ENCODE measurements at regions not wholly inside any gene's neighbourhood (a gene's known extent, or its start where the extent isn't known, plus 50 kb on each side); places are given as distances from the start of the nearest gene placed in this dataset.

- Histone ChIP-seq H3K9me3 (ENCODE audit: control insufficient read depth, low read length) (no peaks in the 10 kb centered on the region), H3K4me1 (ENCODE audit: control insufficient read depth in 1 of 2, insufficient read depth in 2 of 2, low read length in 2 of 2) (no peaks in the 10 kb centered on the region), H3K27me3 (ENCODE audit: control insufficient read depth in 1 of 2, insufficient read depth in 2 of 2, low read length in 1 of 2) (no peaks in the 10 kb centered on the region), H3K4me3 (ENCODE audit: low read length in 2 of 2) (no peak overlapping the region), H3K27ac (ENCODE audit: low read depth in 1 of 2, low read length in 2 of 2) (no peak overlapping the region), H3K36me3 (ENCODE audit: control insufficient read depth in 1 of 2, insufficient read depth in 2 of 2, low read length in 1 of 2) (no peaks in the 10 kb centered on the region)
- WGBS, 2 donors: 43 to 44% methylated on average over 4 of the region's 4 CpGs
- intact Hi-C loops (cut with DNase I): no loop called here
- ATAC-seq (ENCODE audit: low FRiP score) (no peak), DNase-seq (no peak)
Measured at GRCh38 chr17:45653616-45654015, 130.5 kb upstream of the CRHR1 start.

GRCh38 chr17:45656527-45657181 lies 127.5 kb upstream of the CRHR1 start:
- H3K4me3 ChIP-seq (ENCODE audit: low read length in 2 of 2): no peak overlapping the region
- 88 to 90% methylated on average over 11 of the region's 11 CpGs for WGBS, 2 donors
- no peaks in the 10 kb centered on the region for H3K36me3 ChIP-seq (ENCODE audit: control insufficient read depth in 1 of 2, insufficient read depth in 2 of 2, low read length in 1 of 2)
- no peak overlapping the region for H3K27ac ChIP-seq (ENCODE audit: low read depth in 1 of 2, low read length in 2 of 2)
- H3K4me1 ChIP-seq (ENCODE audit: control insufficient read depth in 1 of 2, insufficient read depth in 2 of 2, low read length in 2 of 2): no peaks in the 10 kb centered on the region
- ATAC-seq (ENCODE audit: low FRiP score) (no peak), DNase-seq (peak in 1 of 2 donors; percentile 47)
- intact Hi-C loops (cut with DNase I): loop anchor here in 1 of 2 donors (5.0 kb wide), 1 partner anchor 151 kb away; no protein-coding TSS in a partner anchor
- H3K27me3 ChIP-seq (ENCODE audit: control insufficient read depth in 1 of 2, insufficient read depth in 2 of 2, low read length in 1 of 2): no peaks in the 10 kb centered on the region
- H3K9me3 ChIP-seq (ENCODE audit: control insufficient read depth, low read length): no peaks in the 10 kb centered on the region

- peak in 1 of 2 donors; percentile 9 for DNase-seq
- Histone ChIP-seq H3K4me3 (ENCODE audit: low read length in 2 of 2) (no peak overlapping the region), H3K36me3 (ENCODE audit: control insufficient read depth in 1 of 2, insufficient read depth in 2 of 2, low read length in 1 of 2) (no peaks in the 10 kb centered on the region), H3K27me3 (ENCODE audit: control insufficient read depth in 1 of 2, insufficient read depth in 2 of 2, low read length in 1 of 2) (no peaks in the 10 kb centered on the region), H3K9me3 (ENCODE audit: control insufficient read depth, low read length) (peaks cover 2% of the 10 kb centered on the region), H3K27ac (ENCODE audit: low read depth in 1 of 2, low read length in 2 of 2) (no peak overlapping the region), H3K4me1 (ENCODE audit: control insufficient read depth in 1 of 2, insufficient read depth in 2 of 2, low read length in 2 of 2) (no peaks in the 10 kb centered on the region)
- ATAC-seq (ENCODE audit: low FRiP score): no peak
- intact Hi-C loops (cut with DNase I): no loop called here
- 17 to 26% methylated on average over 4 of the region's 4 CpGs for WGBS, 2 donors
Measured at GRCh38 chr17:45660474-45660873, 123.6 kb upstream of the CRHR1 start.

- intact Hi-C loops (cut with DNase I): no loop called here
- Histone ChIP-seq H3K36me3 (ENCODE audit: control insufficient read depth in 1 of 2, insufficient read depth in 2 of 2, low read length in 1 of 2) (no peaks in the 10 kb centered on the region), H3K4me3 (ENCODE audit: low read length in 2 of 2) (no peak overlapping the region), H3K27me3 (ENCODE audit: control insufficient read depth in 1 of 2, insufficient read depth in 2 of 2, low read length in 1 of 2) (no peaks in the 10 kb centered on the region), H3K9me3 (ENCODE audit: control insufficient read depth, low read length) (peaks cover 2% of the 10 kb centered on the region), H3K4me1 (ENCODE audit: control insufficient read depth in 1 of 2, insufficient read depth in 2 of 2, low read length in 2 of 2) (no peaks in the 10 kb centered on the region), H3K27ac (ENCODE audit: low read depth in 1 of 2, low read length in 2 of 2) (no peak overlapping the region)
- WGBS, 2 donors: 95 to 96% methylated on average over 2 of the region's 2 CpGs
- no peak for DNase-seq
- no peak for ATAC-seq (ENCODE audit: low FRiP score)
Measured at GRCh38 chr17:45662432-45662831, 121.7 kb upstream of the CRHR1 start.

GRCh38 chr17:45663772-45664171 lies 120.3 kb upstream of the CRHR1 start:
- ATAC-seq (ENCODE audit: low FRiP score) (no peak), DNase-seq (no peak)
- peaks cover 2% of the 10 kb centered on the region for H3K9me3 ChIP-seq (ENCODE audit: control insufficient read depth, low read length)
- intact Hi-C loops (cut with DNase I): no loop called here
- H3K4me3 ChIP-seq (ENCODE audit: low read length in 2 of 2): no peak overlapping the region
- no peaks in the 10 kb centered on the region for H3K4me1 ChIP-seq (ENCODE audit: control insufficient read depth in 1 of 2, insufficient read depth in 2 of 2, low read length in 2 of 2)
- no peaks in the 10 kb centered on the region for H3K27me3 ChIP-seq (ENCODE audit: control insufficient read depth in 1 of 2, insufficient read depth in 2 of 2, low read length in 1 of 2)
- no peaks in the 10 kb centered on the region for H3K36me3 ChIP-seq (ENCODE audit: control insufficient read depth in 1 of 2, insufficient read depth in 2 of 2, low read length in 1 of 2)
- 64 to 68% methylated on average over 1 of the region's 1 CpG for WGBS, 2 donors
- H3K27ac ChIP-seq (ENCODE audit: low read depth in 1 of 2, low read length in 2 of 2): no peak overlapping the region

- WGBS, 2 donors: 37 to 42% methylated on average over 6 of the region's 6 CpGs
- intact Hi-C loops (cut with DNase I): no loop called here
- ATAC-seq (ENCODE audit: low FRiP score): no peak
Measured at GRCh38 chr17:45664921-45665320, 119.2 kb upstream of the CRHR1 start.

GRCh38 chr17:45666046-45666600 lies 118.0 kb upstream of the CRHR1 start:
- intact Hi-C loops (cut with DNase I): no loop called here
- no peaks in the 10 kb centered on the region for H3K27me3 ChIP-seq (ENCODE audit: control insufficient read depth in 1 of 2, insufficient read depth in 2 of 2, low read length in 1 of 2)
- H3K36me3 ChIP-seq (ENCODE audit: control insufficient read depth in 1 of 2, insufficient read depth in 2 of 2, low read length in 1 of 2): no peaks in the 10 kb centered on the region
- H3K27ac ChIP-seq (ENCODE audit: low read depth in 1 of 2, low read length in 2 of 2): no peak overlapping the region
- DNase-seq (no peak), ATAC-seq (ENCODE audit: low FRiP score) (no peak)
- H3K9me3 ChIP-seq (ENCODE audit: control insufficient read depth, low read length): peaks cover 2% of the 10 kb centered on the region
- WGBS, 2 donors: 68 to 69% methylated on average over 3 of the region's 3 CpGs
- H3K4me3 ChIP-seq (ENCODE audit: low read length in 2 of 2): no peak overlapping the region
- H3K4me1 ChIP-seq (ENCODE audit: control insufficient read depth in 1 of 2, insufficient read depth in 2 of 2, low read length in 2 of 2): no peaks in the 10 kb centered on the region

More at GRCh38 chr17:45664921-45665320, 119.2 kb upstream of the CRHR1 start:
- peaks cover 2% of the 10 kb centered on the region for H3K9me3 ChIP-seq (ENCODE audit: control insufficient read depth, low read length)
- H3K4me1 ChIP-seq (ENCODE audit: control insufficient read depth in 1 of 2, insufficient read depth in 2 of 2, low read length in 2 of 2): no peaks in the 10 kb centered on the region
- H3K36me3 ChIP-seq (ENCODE audit: control insufficient read depth in 1 of 2, insufficient read depth in 2 of 2, low read length in 1 of 2): no peaks in the 10 kb centered on the region
- H3K27ac ChIP-seq (ENCODE audit: low read depth in 1 of 2, low read length in 2 of 2): no peak overlapping the region
- no peak for DNase-seq
- no peak overlapping the region for H3K4me3 ChIP-seq (ENCODE audit: low read length in 2 of 2)
- no peaks in the 10 kb centered on the region for H3K27me3 ChIP-seq (ENCODE audit: control insufficient read depth in 1 of 2, insufficient read depth in 2 of 2, low read length in 1 of 2)

GRCh38 chr17:45666641-45667040 lies 117.5 kb upstream of the CRHR1 start:
- WGBS, 2 donors: 64 to 69% methylated on average over 5 of the region's 5 CpGs

GRCh38 chr17:45667591-45668171 lies 116.4 kb upstream of the CRHR1 start:
- H3K27me3 ChIP-seq (ENCODE audit: control insufficient read depth in 1 of 2, insufficient read depth in 2 of 2, low read length in 1 of 2): no peaks in the 10 kb centered on the region
- H3K4me1 ChIP-seq (ENCODE audit: control insufficient read depth in 1 of 2, insufficient read depth in 2 of 2, low read length in 2 of 2): no peaks in the 10 kb centered on the region
- ATAC-seq (ENCODE audit: low FRiP score) (no peak), DNase-seq (no peak)
- 59 to 65% methylated on average over 6 of the region's 6 CpGs for WGBS, 2 donors
- no peaks in the 10 kb centered on the region for H3K36me3 ChIP-seq (ENCODE audit: control insufficient read depth in 1 of 2, insufficient read depth in 2 of 2, low read length in 1 of 2)
- H3K9me3 ChIP-seq (ENCODE audit: control insufficient read depth, low read length): no peaks in the 10 kb centered on the region
- H3K27ac ChIP-seq (ENCODE audit: low read depth in 1 of 2, low read length in 2 of 2): no peak overlapping the region
- intact Hi-C loops (cut with DNase I): no loop called here
- no peak overlapping the region for H3K4me3 ChIP-seq (ENCODE audit: low read length in 2 of 2)

More at GRCh38 chr17:45666641-45667040, 117.5 kb upstream of the CRHR1 start:
- no peak for ATAC-seq (ENCODE audit: low FRiP score)
- H3K4me3 ChIP-seq (ENCODE audit: low read length in 2 of 2): no peak overlapping the region
- H3K9me3 ChIP-seq (ENCODE audit: control insufficient read depth, low read length): peaks cover 2% of the 10 kb centered on the region
- no peaks in the 10 kb centered on the region for H3K27me3 ChIP-seq (ENCODE audit: control insufficient read depth in 1 of 2, insufficient read depth in 2 of 2, low read length in 1 of 2)
- H3K36me3 ChIP-seq (ENCODE audit: control insufficient read depth in 1 of 2, insufficient read depth in 2 of 2, low read length in 1 of 2): no peaks in the 10 kb centered on the region
- no peak for DNase-seq
- H3K4me1 ChIP-seq (ENCODE audit: control insufficient read depth in 1 of 2, insufficient read depth in 2 of 2, low read length in 2 of 2): no peaks in the 10 kb centered on the region
- intact Hi-C loops (cut with DNase I): no loop called here
- H3K27ac ChIP-seq (ENCODE audit: low read depth in 1 of 2, low read length in 2 of 2): no peak overlapping the region
